ENCODE measurements at regions not wholly inside any gene's neighbourhood (a gene's known extent, or its start where the extent isn't known, plus 50 kb on each side); places are given as distances from the start of the nearest gene placed in this dataset.

GRCh38 chr11:38562562-38562961 is 1964.5 kb upstream of the RAG2 start:
- TF ChIP-seq E2F5 (CRISPR knock-in tag; IDR thresholded peaks at IDR 0.05) (no peak), ZNF671 (CRISPR knock-in tag; IDR thresholded peaks at IDR 0.05) (no peak), CREM (CRISPR knock-in tag; IDR thresholded peaks at IDR 0.05) (no peak), ZNF219 (CRISPR knock-in tag; IDR thresholded peaks at IDR 0.05; ENCODE audit: borderline replicate concordance) (no peak), SOX15 (CRISPR knock-in tag; IDR thresholded peaks at IDR 0.05) (no peak), CBFB (CRISPR knock-in tag; IDR thresholded peaks at IDR 0.05; ENCODE audit: low read depth) (no peak), FOXJ3 (CRISPR knock-in tag; IDR thresholded peaks at IDR 0.05; ENCODE audit: borderline replicate concordance) (no peak), EMX1 (CRISPR knock-in tag; IDR thresholded peaks at IDR 0.05) (no peak), SMAD4 (CRISPR knock-in tag; IDR thresholded peaks at IDR 0.05) (no peak)
- CTCF ChIA-PET: no interaction called here

GRCh38 chr11:38553148-38553547 is 1955.1 kb upstream of the RAG2 start:
- DNase-seq (ENCODE audit: low spot score) (no peak), ATAC-seq (no peak)
- Mint-ChIP-seq H3K27me3 (ENCODE audit: low read depth) (peaks cover 7% of the 10 kb centered on the region; the same call in 1 of the 2 replicates), H3K4me3 (no peak overlapping the region), H3K36me3 (peaks cover 30% of the 10 kb centered on the region), H3K27ac (no peak overlapping the region), H3K9me3 (peaks cover 62% of the 10 kb centered on the region), H3K4me1 (no peaks in the 10 kb centered on the region)
- POLR2A ChIA-PET: no interaction called here
- CTCF ChIA-PET: no interaction called here
- TF ChIP-seq SMAD4 (CRISPR knock-in tag; IDR thresholded peaks at IDR 0.05): no peak
- no peak for TF ChIP-seq ESRRA (CRISPR knock-in tag; IDR thresholded peaks at IDR 0.05; ENCODE audit: borderline replicate concordance)
- no peak for TF ChIP-seq ERG (CRISPR knock-in tag; IDR thresholded peaks at IDR 0.05)
- TF ChIP-seq ARID4B (CRISPR knock-in tag; IDR thresholded peaks at IDR 0.05; ENCODE audit: borderline replicate concordance): no peak
- no peak for TF ChIP-seq KAT7 (CRISPR knock-in tag; IDR thresholded peaks at IDR 0.05; ENCODE audit: borderline replicate concordance)
- TF ChIP-seq NR2C2 (CRISPR knock-in tag; IDR thresholded peaks at IDR 0.05): no peak
- TF ChIP-seq IRF1 (CRISPR knock-in tag; IDR thresholded peaks at IDR 0.05): no peak
- no peak for TF ChIP-seq TP53 (CRISPR knock-in tag; IDR thresholded peaks at IDR 0.05)
- TF ChIP-seq ZNF425 (CRISPR knock-in tag; conservative IDR thresholded peaks at IDR 0.05): no peak

More at GRCh38 chr11:38562562-38562961, 1964.5 kb upstream of the RAG2 start:
- Mint-ChIP-seq H3K9me3 (peaks cover 35% of the 10 kb centered on the region), H3K4me3 (no peak overlapping the region), H3K36me3 (peaks cover 23% of the 10 kb centered on the region), H3K27ac (no peak overlapping the region), H3K4me1 (no peaks in the 10 kb centered on the region), H3K27me3 (ENCODE audit: low read depth) (no peaks in the 10 kb centered on the region)
- ATAC-seq: no peak
- POLR2A ChIA-PET: no interaction called here
- DNase-seq (ENCODE audit: low spot score): no peak

Measured in WTC11 (cell line).